Trophoblast cell (in vitro differentiated cells and primary cell): ENCODE measurements at regions not wholly inside any gene's neighbourhood (a gene's known extent, or its start where the extent isn't known, plus 50 kb on each side); places are given as distances from the start of the nearest gene placed in this dataset.
A peak's percentile ranks its signal among the peaks of the same experiment; 100 is the strongest.

Source experiments
- DNase-seq, 2 donors: peaks; one replicate each; pipeline ENCODE4 v3.0.0-alpha.2; 2016
- H2AFZ ChIP-seq: 2 replicates; pipeline ENCODE4 v1.6.1; 2013; ENCODE audit warnings: low read length, moderate library complexity, mild to moderate bottlenecking; ENCODE audit not compliant: insufficient read depth, poor library complexity
- H2AK5ac ChIP-seq: 2 replicates; pipeline ENCODE4 v1.6.1; 2013; ENCODE audit warnings: mild to moderate bottlenecking, low read length
- H2BK120ac ChIP-seq: 2 replicates; pipeline ENCODE4 v1.6.1; 2013; ENCODE audit warnings: low read length, mild to moderate bottlenecking, moderate library complexity; ENCODE audit not compliant: insufficient read depth, poor library complexity
- H2BK12ac ChIP-seq: 2 replicates; pipeline ENCODE4 v1.6.1; 2013; ENCODE audit warnings: mild to moderate bottlenecking, low read length, moderate library complexity
- H2BK5ac ChIP-seq: 2 replicates; pipeline ENCODE4 v1.6.1; 2013; ENCODE audit warnings: low read length, low read depth, moderate library complexity, mild to moderate bottlenecking; ENCODE audit not compliant: poor library complexity
- H3K14ac ChIP-seq: 2 replicates; pipeline ENCODE4 v1.6.1; 2013; ENCODE audit warnings: mild to moderate bottlenecking, low read length
- H3K18ac ChIP-seq: 2 replicates; pipeline ENCODE4 v1.6.1; 2013; ENCODE audit warnings: mild to moderate bottlenecking, low read length
- H3K23ac ChIP-seq: 2 replicates; pipeline ENCODE4 v1.6.1; 2013; ENCODE audit warnings: low read length
- H3K27ac ChIP-seq: 2 replicates; pipeline ENCODE4 v1.5.1; 2013; ENCODE audit warnings: low read depth, mild to moderate bottlenecking, inconsistent platforms, low read length, moderate library complexity
- H3K27me3 ChIP-seq: 2 replicates; pipeline ENCODE4 v1.6.1; 2013; ENCODE audit warnings: inconsistent platforms, mild to moderate bottlenecking, low read length, moderate library complexity; ENCODE audit not compliant: insufficient read depth
- H3K36me3 ChIP-seq, 2 experiments: 1 replicate in 1 of 2; 2 replicates in 1 of 2; pipeline ENCODE4 v1.6.1; 2013; ENCODE audit warnings: low read length in 2 of 2, mild to moderate bottlenecking in 2 of 2, moderate library complexity in 1 of 2; ENCODE audit not compliant: insufficient read depth in 2 of 2, control insufficient read depth in 1 of 2
- H3K4ac ChIP-seq: 2 replicates; pipeline ENCODE4 v1.6.1; 2013; ENCODE audit warnings: low read depth, mild to moderate bottlenecking, low read length, moderate library complexity
- H3K4me1 ChIP-seq, 2 experiments: 1 replicate in 1 of 2; 2 replicates in 1 of 2; pipeline ENCODE4 v1.6.1; 2013; ENCODE audit warnings: low read length in 2 of 2, mild to moderate bottlenecking in 2 of 2, moderate library complexity in 1 of 2; ENCODE audit not compliant: insufficient read depth in 2 of 2, control insufficient read depth in 1 of 2
- H3K4me2 ChIP-seq: 2 replicates; pipeline ENCODE4 v1.6.1; 2013; ENCODE audit warnings: inconsistent platforms, mild to moderate bottlenecking, low read length, moderate library complexity
- H3K4me3 ChIP-seq: 2 replicates; pipeline ENCODE4 v1.5.1; 2013; ENCODE audit warnings: mild to moderate bottlenecking, low read depth, low read length, inconsistent platforms
- H3K79me1 ChIP-seq: one replicate; pipeline ENCODE4 v1.6.1; 2013; ENCODE audit warnings: low read length
- H3K79me2 ChIP-seq: 2 replicates; pipeline ENCODE4 v1.6.1; 2013; ENCODE audit warnings: low read length, mild to moderate bottlenecking; ENCODE audit not compliant: control insufficient read depth, insufficient read depth, poor library complexity
- H3K9ac ChIP-seq: 2 replicates; pipeline ENCODE4 v1.6.1; 2013; ENCODE audit warnings: mild to moderate bottlenecking, low read length
- H3K9me3 ChIP-seq: 2 replicates; pipeline ENCODE4 v1.6.1; 2013; ENCODE audit warnings: low read depth, mild to moderate bottlenecking, control low read depth, inconsistent platforms, low read length; ENCODE audit not compliant: insufficient read depth
- H4K12ac ChIP-seq: 2 replicates; pipeline ENCODE4 v1.6.1; 2013; ENCODE audit warnings: low read depth, mild to moderate bottlenecking, low read length, moderate library complexity
- H4K8ac ChIP-seq: 2 replicates; pipeline ENCODE4 v1.6.1; 2013; ENCODE audit warnings: low read depth, mild to moderate bottlenecking, low read length, moderate library complexity
- H4K91ac ChIP-seq: one replicate; pipeline ENCODE4 v1.6.1; 2013; ENCODE audit warnings: low read depth, mild to moderate bottlenecking, low read length, moderate library complexity
- WGBS: extraction: QIAGEN DNeasy Blood & Tissue Kit; methylation state at CpG from one replicate; pipeline ENCODE4 v1.1.7; 2013; ENCODE audit warnings: missing lambda C conversion rate; ENCODE audit not compliant: insufficient read length, insufficient coverage; ENCODE audit errors: extremely low coverage; 5-methylcytosine and 5-hydroxymethylcytosine counted together

DNA sequence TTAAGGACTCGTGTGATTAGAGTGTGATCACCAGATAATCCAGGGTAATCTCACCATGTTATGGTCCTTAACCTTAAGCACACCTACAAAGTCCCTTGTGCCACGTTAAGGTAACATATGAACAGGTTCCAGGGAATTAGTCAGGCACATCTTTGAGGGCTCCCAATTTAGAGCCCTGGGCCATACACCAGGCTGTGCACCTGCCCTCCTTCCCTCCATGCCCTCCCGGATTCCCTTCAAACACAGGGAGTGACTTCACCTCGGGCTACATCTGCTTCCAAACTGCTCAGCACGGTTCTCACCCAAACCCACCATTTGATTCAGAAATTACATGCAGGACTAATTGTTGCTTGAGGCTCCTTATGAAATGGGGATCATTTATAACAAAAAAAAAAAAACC lies 93.9 kb upstream of the HABP2 start:
- H4K8ac ChIP-seq: no peak overlapping the region
- H3K14ac ChIP-seq: no peak overlapping the region
- H2BK12ac ChIP-seq: no peak overlapping the region
- peaks cover 1% of the 10 kb centered on the region for H3K9me3 ChIP-seq
- H2AK5ac ChIP-seq: no peak overlapping the region
- H3K9ac ChIP-seq: no peak overlapping the region
- DNase-seq: no peak
- H3K79me2 ChIP-seq: no peaks in the 10 kb centered on the region
- H4K91ac ChIP-seq: no peak overlapping the region
- H3K4ac ChIP-seq: no peak overlapping the region
- WGBS: no CpG with 5 or more reads among the region's 5 CpGs
- no peak overlapping the region for H3K4me2 ChIP-seq
- no peak overlapping the region for H4K12ac ChIP-seq
- H2BK120ac ChIP-seq: no peak overlapping the region
- H3K79me1 ChIP-seq: no peaks in the 10 kb centered on the region
- peak overlapping the region; percentile 26 for H3K4me3 ChIP-seq
- H3K36me3 ChIP-seq: no peaks in the 10 kb centered on the region
- no peaks in the 10 kb centered on the region for H3K27me3 ChIP-seq
- peaks cover 2 to 4% of the 10 kb centered on the region in 2 experiments for H3K4me1 ChIP-seq
- H2AFZ ChIP-seq: no peak overlapping the region
- no peak overlapping the region for H3K18ac ChIP-seq
- no peak overlapping the region for H2BK5ac ChIP-seq
- no peak overlapping the region for H3K27ac ChIP-seq
- no peak overlapping the region for H3K23ac ChIP-seq

DNA sequence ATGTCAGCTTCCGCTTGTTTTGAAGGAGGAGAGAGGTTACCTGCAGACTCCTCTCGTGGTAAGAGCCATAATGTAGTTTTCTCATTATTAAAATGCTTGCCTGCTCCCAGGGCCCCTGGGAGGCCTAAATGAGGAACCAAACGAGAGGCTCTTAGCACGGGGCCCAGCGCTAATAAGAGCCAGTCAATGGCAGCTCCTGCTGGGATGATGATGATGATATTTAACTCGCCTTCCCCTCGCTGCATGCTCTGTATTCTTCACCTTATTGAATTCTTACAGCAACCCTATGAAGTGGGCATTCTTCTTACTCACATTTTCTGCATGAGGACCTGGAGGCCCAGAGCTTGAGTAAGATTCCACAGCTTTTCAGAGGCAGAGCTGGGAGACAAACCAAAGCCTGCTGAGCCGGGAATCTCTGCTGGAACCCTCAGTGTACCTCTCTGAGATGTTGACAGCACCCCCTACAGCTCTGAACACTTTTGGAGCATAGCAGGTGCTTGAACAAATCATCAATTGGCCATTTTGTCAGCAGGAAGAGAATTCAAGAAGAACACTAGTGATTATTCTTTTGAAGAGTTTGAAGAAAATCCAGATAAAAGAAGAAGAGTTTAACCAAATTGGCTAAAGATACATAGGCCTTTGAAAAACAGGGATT lies 93.1 kb upstream of the HABP2 start:
- peaks cover 0 to 2% of the 10 kb centered on the region in 2 experiments for H3K4me1 ChIP-seq
- no peaks in the 10 kb centered on the region for H3K36me3 ChIP-seq
- H3K14ac ChIP-seq: no peak overlapping the region
- no peak overlapping the region for H2AFZ ChIP-seq
- no peak overlapping the region for H2AK5ac ChIP-seq
- no CpG with 5 or more reads among the region's 8 CpGs for WGBS
- H3K9me3 ChIP-seq: peaks cover 1% of the 10 kb centered on the region
- H3K27ac ChIP-seq: no peak overlapping the region
- H3K4me3 ChIP-seq: no peak overlapping the region
- no peaks in the 10 kb centered on the region for H3K79me1 ChIP-seq
- no peak overlapping the region for H2BK120ac ChIP-seq
- no peak overlapping the region for H3K23ac ChIP-seq
- no peak overlapping the region for H3K4me2 ChIP-seq
- H3K79me2 ChIP-seq: no peaks in the 10 kb centered on the region
- no peak for DNase-seq
- no peak overlapping the region for H3K9ac ChIP-seq
- H4K8ac ChIP-seq: no peak overlapping the region
- no peak overlapping the region for H4K91ac ChIP-seq
- H2BK12ac ChIP-seq: no peak overlapping the region
- no peak overlapping the region for H4K12ac ChIP-seq
- H2BK5ac ChIP-seq: no peak overlapping the region
- no peak overlapping the region for H3K18ac ChIP-seq
- H3K27me3 ChIP-seq: no peaks in the 10 kb centered on the region
- H3K4ac ChIP-seq: no peak overlapping the region

DNA sequence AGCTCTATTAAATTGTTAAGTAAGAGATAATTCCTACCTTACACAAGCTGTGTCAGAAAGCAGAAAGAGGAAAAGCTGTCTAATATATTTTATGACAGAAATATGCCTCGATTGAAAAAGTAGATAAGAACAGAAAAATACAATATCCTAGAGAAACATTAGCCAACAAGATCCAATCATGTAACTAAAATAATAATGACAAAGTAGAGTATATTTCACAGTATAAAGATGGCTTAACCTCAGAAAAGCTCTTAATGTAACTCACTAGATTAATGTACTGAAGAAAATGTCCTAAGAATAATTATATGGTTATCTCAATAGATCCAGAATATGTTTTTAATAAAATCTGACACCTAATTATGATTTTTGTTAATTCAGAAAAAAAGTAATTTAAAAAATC lies 89.8 kb upstream of the HABP2 start:
- Histone ChIP-seq H3K27ac (no peak overlapping the region), H2BK5ac (no peak overlapping the region), H3K36me3 (no peaks in the 10 kb centered on the region), H3K79me2 (no peaks in the 10 kb centered on the region), H4K8ac (no peak overlapping the region), H3K9me3 (peaks cover 1% of the 10 kb centered on the region), H3K23ac (no peak overlapping the region), H3K79me1 (no peaks in the 10 kb centered on the region), H3K27me3 (no peaks in the 10 kb centered on the region), H4K12ac (no peak overlapping the region), H3K9ac (no peak overlapping the region), H3K4me1 (peaks cover 0 to 2% of the 10 kb centered on the region in 2 experiments), H2BK12ac (no peak overlapping the region), H2AFZ (no peak overlapping the region), H3K4me2 (no peak overlapping the region), H3K4me3 (no peak overlapping the region), H3K4ac (no peak overlapping the region), H3K18ac (no peak overlapping the region), H3K14ac (no peak overlapping the region), H2BK120ac (no peak overlapping the region), H4K91ac (no peak overlapping the region), H2AK5ac (no peak overlapping the region)
- DNase-seq: no peak
- no CpG with 5 or more reads among the region's 1 CpG for WGBS

DNA sequence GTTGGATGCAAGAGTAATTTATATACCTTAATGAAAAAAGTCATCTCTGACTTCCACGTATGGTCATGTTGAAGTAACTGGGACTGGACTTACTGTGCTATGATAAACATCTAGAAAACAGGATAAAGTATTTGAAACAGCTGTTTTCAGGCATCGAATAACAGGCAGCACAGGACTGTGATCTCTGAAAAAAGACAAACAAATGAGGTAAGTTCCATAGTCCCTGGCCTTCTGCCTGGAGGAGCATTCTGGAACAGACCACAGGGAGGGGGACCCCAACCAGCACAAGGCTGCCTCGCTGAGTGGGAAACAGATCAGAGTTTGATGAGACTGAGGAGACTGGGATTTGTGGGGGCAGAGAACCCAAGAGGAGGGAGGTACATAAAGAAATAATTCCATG lies 89.1 kb upstream of the HABP2 start:
- Histone ChIP-seq H3K9ac (no peak overlapping the region), H3K9me3 (peaks cover 1% of the 10 kb centered on the region), H2BK120ac (no peak overlapping the region), H2BK5ac (no peak overlapping the region), H3K27me3 (no peaks in the 10 kb centered on the region), H2AFZ (no peak overlapping the region), H2BK12ac (no peak overlapping the region), H3K4me3 (no peak overlapping the region), H4K12ac (no peak overlapping the region), H4K91ac (no peak overlapping the region), H3K23ac (no peak overlapping the region), H3K79me1 (no peaks in the 10 kb centered on the region), H4K8ac (no peak overlapping the region), H3K18ac (no peak overlapping the region), H3K79me2 (no peaks in the 10 kb centered on the region), H3K4me1 (peaks cover 0 to 2% of the 10 kb centered on the region in 2 experiments), H2AK5ac (no peak overlapping the region), H3K14ac (no peak overlapping the region), H3K27ac (no peak overlapping the region), H3K4ac (no peak overlapping the region), H3K36me3 (no peaks in the 10 kb centered on the region), H3K4me2 (no peak overlapping the region)
- peak in 1 of 2 donors; percentile 43 for DNase-seq
- no CpG with 5 or more reads among the region's 3 CpGs for WGBS
